ENCODE measurements at regions not wholly inside any gene's neighbourhood (a gene's known extent, or its start where the extent isn't known, plus 50 kb on each side); places are given as distances from the start of the nearest gene placed in this dataset.
"Not testable (repeated sequence)": the region's sequence is repeated elsewhere in the genome, so short reads cannot be mapped to it uniquely, and the experiment has no call there.

DNA sequence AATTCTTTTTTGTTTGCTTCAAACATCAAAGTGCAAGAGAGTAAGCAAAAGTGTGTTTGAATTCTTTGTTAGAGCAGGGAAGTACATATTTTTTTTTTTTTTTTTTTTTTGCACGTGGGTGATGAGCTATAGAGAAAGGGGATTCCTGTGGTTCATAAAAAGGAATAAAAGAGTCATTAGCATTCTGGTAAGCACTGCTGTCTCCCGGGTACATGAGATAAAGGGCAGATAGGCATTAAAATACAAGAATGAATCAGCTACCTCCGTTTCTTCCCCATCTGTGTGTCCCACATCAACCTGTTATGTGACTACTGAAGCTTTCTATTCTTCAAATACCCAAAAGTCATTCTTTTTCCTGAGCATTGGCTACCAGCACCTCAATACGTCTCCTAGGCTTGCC lies 102.4 kb upstream of the SEMA3D start:
- no peak for DNase-seq (ENCODE audit: missing footprints)
- ATAC-seq = no peak
- intact Hi-C loops (cut with DNase I) = no loop called here

- ATAC-seq (no peak), DNase-seq (ENCODE audit: missing footprints) (no peak)
- intact Hi-C loops (cut with DNase I) = no loop called here
Measured at GRCh38 chr7:85287106-85287825, 100.4 kb upstream of the SEMA3D start.

GRCh38 chr7:85286446-85286845 lies 99.6 kb upstream of the SEMA3D start:
- ATAC-seq = no peak
- intact Hi-C loops (cut with DNase I) = no loop called here
- no peak for DNase-seq (ENCODE audit: missing footprints)

GRCh38 chr7:85285527-85285926 lies 98.7 kb upstream of the SEMA3D start:
- no peak for ATAC-seq
- DNase-seq (ENCODE audit: missing footprints) = no peak
- intact Hi-C loops (cut with DNase I) = no loop called here

- intact Hi-C loops (cut with DNase I) = no loop called here
- DNase-seq (ENCODE audit: missing footprints) (no peak), ATAC-seq (no peak)
Measured at GRCh38 chr7:85275204-85275603, 88.3 kb upstream of the SEMA3D start.

DNA sequence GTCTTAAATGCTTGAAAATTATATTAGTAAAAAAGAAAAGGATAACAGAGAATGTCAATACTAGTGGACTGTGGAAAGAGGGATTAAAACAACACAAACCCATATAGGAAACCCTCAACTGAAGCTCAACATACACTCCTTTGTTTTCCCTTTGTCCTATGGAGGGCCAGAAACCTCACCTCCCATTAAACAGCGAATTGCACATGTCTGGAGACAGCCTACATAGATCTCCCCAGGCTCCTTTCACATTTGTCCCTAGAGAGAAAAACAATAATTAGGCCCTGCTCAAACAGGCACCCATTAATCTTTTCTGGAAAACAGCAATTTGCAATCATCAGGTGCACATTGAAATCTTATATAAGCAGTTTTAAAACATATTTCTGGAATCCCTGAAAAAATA lies 87.6 kb upstream of the SEMA3D start:
- DNase-seq (ENCODE audit: missing footprints) (no peak), ATAC-seq (no peak)
- intact Hi-C loops (cut with DNase I) = no loop called here

DNA sequence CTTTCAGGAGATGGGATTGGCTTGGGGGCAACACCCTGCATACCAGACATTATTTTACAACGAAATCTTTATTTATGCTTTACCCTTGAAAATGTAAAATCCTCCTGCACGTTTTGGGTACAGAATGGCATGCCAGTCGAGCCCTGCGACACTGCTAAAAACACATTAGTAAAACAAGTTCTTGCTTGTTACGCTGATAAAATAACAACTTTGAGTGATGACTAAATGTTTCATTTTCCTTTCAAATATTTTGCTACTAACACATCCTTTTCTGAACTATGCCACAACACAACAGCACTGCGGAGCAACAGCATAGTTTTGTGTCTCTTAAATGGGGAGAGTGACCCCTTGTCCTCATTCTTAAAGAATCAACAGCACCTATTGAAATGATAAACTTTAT lies 76.0 kb upstream of the SEMA3D start:
- ATAC-seq (no peak), DNase-seq (ENCODE audit: missing footprints) (no peak)
- intact Hi-C loops (cut with DNase I) = no loop called here

GRCh38 chr7:85261336-85261735 lies 74.5 kb upstream of the SEMA3D start:
- no peak for DNase-seq (ENCODE audit: missing footprints)
- intact Hi-C loops (cut with DNase I) = no loop called here

GRCh38 chr7:85249787-85250186 lies 62.9 kb upstream of the SEMA3D start:
- DNase-seq (ENCODE audit: missing footprints); intact Hi-C loops (cut with DNase I): not testable (repeated sequence)

More at GRCh38 chr7:85261336-85261735, 74.5 kb upstream of the SEMA3D start:
- no peak for ATAC-seq

DNA sequence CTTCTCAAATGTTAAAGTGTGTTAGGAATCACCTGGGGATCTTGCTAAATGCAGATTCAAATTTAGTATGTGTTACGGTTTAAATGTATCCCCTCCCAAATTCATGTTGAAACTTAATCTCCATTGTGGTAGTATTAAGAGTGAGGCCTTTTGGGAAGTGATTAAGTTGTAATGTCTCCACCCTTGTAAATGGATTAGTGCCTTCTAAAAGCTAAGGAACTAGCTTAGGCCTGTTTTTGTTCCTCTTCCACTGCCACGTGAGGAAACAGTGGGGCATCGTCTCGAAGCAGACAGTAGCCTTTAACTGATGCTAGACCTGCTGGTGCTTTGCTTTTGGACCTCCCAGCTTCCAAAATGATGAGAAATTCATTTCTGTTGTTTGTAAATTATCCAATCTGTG lies 52.3 kb upstream of the SEMA3D start:
- no peak for DNase-seq (ENCODE audit: missing footprints)
- ATAC-seq = no peak
- intact Hi-C loops (cut with DNase I) = no loop called here

More at GRCh38 chr7:85249787-85250186, 62.9 kb upstream of the SEMA3D start:
- not testable (repeated sequence) for ATAC-seq

- no peak for DNase-seq (ENCODE audit: missing footprints)
- ATAC-seq = no peak
- intact Hi-C loops (cut with DNase I) = no loop called here
Measured at GRCh38 chr7:85237721-85238120, 50.9 kb upstream of the SEMA3D start.

Measured in Right ventricle myocardium inferior (tissue), 1 donor.